ENCODE measurements at regions not wholly inside any gene's neighbourhood (a gene's known extent, or its start where the extent isn't known, plus 50 kb on each side); places are given as distances from the start of the nearest gene placed in this dataset.
"Not testable (repeated sequence)": the region's sequence is repeated elsewhere in the genome, so short reads cannot be mapped to it uniquely, and the experiment has no call there.

DNA sequence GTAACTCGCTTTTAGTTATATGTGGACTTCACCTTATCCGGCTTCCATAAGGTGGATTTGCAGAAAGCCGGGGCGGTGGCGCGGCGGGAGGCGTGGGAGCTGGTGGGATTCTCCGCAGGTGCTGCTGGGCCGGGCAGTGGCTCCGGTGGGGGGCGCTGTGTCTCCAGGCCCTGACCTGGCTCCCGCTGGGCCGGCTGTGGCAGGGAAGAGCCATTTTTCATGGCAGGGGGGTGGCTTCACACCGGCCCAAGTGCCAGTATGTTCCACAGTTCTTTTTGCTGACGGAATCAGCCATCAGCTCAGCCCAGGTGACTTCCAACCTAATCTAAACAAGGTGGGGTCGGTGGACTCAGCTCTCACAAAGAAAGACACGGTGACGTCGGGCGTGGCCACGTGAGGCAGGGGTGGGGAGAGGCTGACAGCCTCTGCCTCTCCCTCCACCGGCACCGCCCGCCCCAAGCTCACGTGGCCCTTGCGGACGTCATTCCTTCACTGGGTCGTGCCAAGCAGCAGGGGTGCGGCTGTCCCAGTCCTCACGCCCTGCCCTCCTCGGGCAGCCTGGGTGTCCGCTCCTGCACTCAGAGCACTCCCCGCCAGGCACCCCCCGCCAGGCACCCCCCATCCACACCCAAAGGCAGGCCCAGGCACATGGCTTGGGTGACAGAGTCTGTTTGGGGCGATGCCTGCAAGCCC, 4429.9 kb upstream of the TPTE start:
- H2AFZ ChIP-seq (ENCODE audit: low read length); BruUV-seq (replicated peaks); intact Hi-C loops (cut with micrococcal nuclease; ENCODE audit: unreplicated experiment); H3K4me2 ChIP-seq (ENCODE audit: low read depth, low read length); H3K4me1 ChIP-seq (ENCODE audit: insufficient read depth, low read length); H3K36me3 ChIP-seq (replicated peaks in 1 of 2; ENCODE audit: control insufficient read depth in 1 of 2, insufficient read depth in 2 of 2, low read length in 2 of 2); H3K9ac ChIP-seq (ENCODE audit: insufficient read depth, low read depth, low read length); H3K79me2 ChIP-seq (ENCODE audit: insufficient read depth, low read length); H3K27ac ChIP-seq (ENCODE audit: extremely low read length, insufficient read depth, low read length); in situ Hi-C loops (cut with HindIII; ENCODE audit: extremely low pct_ligation_motif_present, low pct_unique_long_range_greater_than_20kb); H3K27me3 ChIP-seq (ENCODE audit: control insufficient read depth in 1 of 2, insufficient read depth in 2 of 2, low read length in 2 of 2); H3K4me3 ChIP-seq (replicated peaks in 1 of 3; ENCODE audit: insufficient read depth in 1 of 3, low read depth in 2 of 3, low read length in 3 of 3); H4K20me1 ChIP-seq (ENCODE audit: insufficient read depth, low read length); CTCF ChIA-PET (ENCODE audit: low intra/inter-chr PET ratio, low total read pairs); ATAC-seq; FAIRE-seq; H3K9me3 ChIP-seq (ENCODE audit: low read length); POLR2A ChIA-PET; DNase-seq (ENCODE audit: low spot score): not testable (repeated sequence)
- WGBS (ENCODE audit: low lambda C conversion rate): no CpG with 5 or more reads among the region's 36 CpGs

DNA sequence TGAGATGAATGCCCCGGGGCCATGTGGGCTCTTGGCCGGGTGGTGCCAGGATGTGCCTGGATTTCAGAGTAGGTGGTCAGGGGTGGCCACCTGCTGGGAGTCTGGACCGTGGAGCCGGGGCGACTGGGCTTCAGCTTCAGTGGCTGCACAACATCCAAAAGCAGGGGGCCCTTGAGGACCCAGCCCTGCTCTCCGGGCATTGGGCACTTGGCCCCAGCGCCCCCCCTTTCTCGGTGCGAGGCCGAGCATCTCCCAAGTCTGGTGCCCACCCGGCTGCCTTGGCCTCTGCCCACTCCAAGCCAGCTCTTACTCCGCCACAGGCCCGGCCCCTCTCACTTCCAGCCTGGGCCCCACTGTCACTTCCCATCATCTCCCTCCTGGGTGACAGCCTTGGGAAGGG, 4429.0 kb upstream of the TPTE start:
- H3K27me3 ChIP-seq (ENCODE audit: control insufficient read depth in 1 of 2, insufficient read depth in 2 of 2, low read length in 2 of 2); H3K36me3 ChIP-seq (replicated peaks in 1 of 2; ENCODE audit: control insufficient read depth in 1 of 2, insufficient read depth in 2 of 2, low read length in 2 of 2); H2AFZ ChIP-seq (ENCODE audit: low read length); H3K4me3 ChIP-seq (replicated peaks in 1 of 3; ENCODE audit: insufficient read depth in 1 of 3, low read depth in 2 of 3, low read length in 3 of 3); H3K4me2 ChIP-seq (ENCODE audit: low read depth, low read length); H3K79me2 ChIP-seq (ENCODE audit: insufficient read depth, low read length); FAIRE-seq; BruUV-seq (replicated peaks); DNase-seq (ENCODE audit: low spot score); in situ Hi-C loops (cut with HindIII; ENCODE audit: extremely low pct_ligation_motif_present, low pct_unique_long_range_greater_than_20kb); H3K9ac ChIP-seq (ENCODE audit: insufficient read depth, low read depth, low read length); H3K4me1 ChIP-seq (ENCODE audit: insufficient read depth, low read length); H3K9me3 ChIP-seq (ENCODE audit: low read length); CTCF ChIA-PET (ENCODE audit: low intra/inter-chr PET ratio, low total read pairs); H3K27ac ChIP-seq (ENCODE audit: extremely low read length, insufficient read depth, low read length); intact Hi-C loops (cut with micrococcal nuclease; ENCODE audit: unreplicated experiment); POLR2A ChIA-PET; ATAC-seq; H4K20me1 ChIP-seq (ENCODE audit: insufficient read depth, low read length): not testable (repeated sequence)
- 95% methylated on average over 4 of the region's 13 CpGs for WGBS (ENCODE audit: low lambda C conversion rate)

DNA sequence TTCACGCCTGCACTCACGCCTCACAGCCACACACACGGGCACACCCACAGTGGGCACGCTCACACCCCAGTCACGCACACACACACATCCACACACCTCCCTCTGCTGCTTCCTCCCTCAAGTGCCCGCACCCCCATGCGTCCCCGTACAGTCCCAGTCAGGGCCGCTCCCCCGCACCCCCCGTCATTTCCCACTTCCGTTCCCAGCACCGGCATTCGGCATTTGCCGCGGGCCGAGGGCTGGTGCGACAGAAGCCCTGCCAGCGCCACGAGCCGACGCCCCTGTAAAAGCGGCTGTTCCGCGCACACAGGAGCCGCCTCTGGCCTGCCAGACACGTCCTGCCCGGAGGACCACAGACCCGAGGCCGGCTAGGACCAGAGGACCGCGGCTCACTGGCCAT, 4428.0 kb upstream of the TPTE start:
- CTCF ChIA-PET (ENCODE audit: low intra/inter-chr PET ratio, low total read pairs); DNase-seq (ENCODE audit: low spot score); in situ Hi-C loops (cut with HindIII; ENCODE audit: extremely low pct_ligation_motif_present, low pct_unique_long_range_greater_than_20kb); FAIRE-seq; ATAC-seq; H2AFZ ChIP-seq (ENCODE audit: low read length); BruUV-seq (replicated peaks); POLR2A ChIA-PET; H3K36me3 ChIP-seq (replicated peaks in 1 of 2; ENCODE audit: control insufficient read depth in 1 of 2, insufficient read depth in 2 of 2, low read length in 2 of 2); H3K4me2 ChIP-seq (ENCODE audit: low read depth, low read length); H3K79me2 ChIP-seq (ENCODE audit: insufficient read depth, low read length); H3K27ac ChIP-seq (ENCODE audit: extremely low read length, insufficient read depth, low read length); H3K9me3 ChIP-seq (ENCODE audit: low read length); H3K27me3 ChIP-seq (ENCODE audit: control insufficient read depth in 1 of 2, insufficient read depth in 2 of 2, low read length in 2 of 2); intact Hi-C loops (cut with micrococcal nuclease; ENCODE audit: unreplicated experiment); H4K20me1 ChIP-seq (ENCODE audit: insufficient read depth, low read length); H3K9ac ChIP-seq (ENCODE audit: insufficient read depth, low read depth, low read length); H3K4me3 ChIP-seq (replicated peaks in 1 of 3; ENCODE audit: insufficient read depth in 1 of 3, low read depth in 2 of 3, low read length in 3 of 3): not testable (repeated sequence)
- peaks cover 11% of the 10 kb centered on the region for H3K4me1 ChIP-seq (ENCODE audit: insufficient read depth, low read length)
- WGBS (ENCODE audit: low lambda C conversion rate): over 99% methylated on average over 13 of the region's 32 CpGs

DNA sequence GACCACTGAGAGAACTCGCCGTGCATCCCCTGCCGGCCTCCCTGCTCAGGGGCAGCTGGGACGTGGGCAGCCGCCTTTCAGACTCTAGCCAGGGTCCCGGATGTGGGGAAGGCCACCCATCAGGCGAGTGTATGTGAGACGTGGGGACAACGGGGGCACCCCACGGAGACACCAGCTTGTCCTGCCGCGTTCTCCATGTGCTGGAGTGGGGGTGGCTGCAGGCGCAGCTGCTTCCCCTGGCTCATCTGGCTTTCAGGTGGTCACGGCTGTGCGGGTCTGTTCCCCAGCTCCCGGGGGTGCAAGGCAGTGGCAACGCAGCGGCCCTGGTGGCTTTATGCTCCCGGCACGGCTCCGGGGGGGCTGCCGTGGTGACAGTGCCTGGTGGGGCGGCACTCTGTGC, 4427.5 kb upstream of the TPTE start:
- POLR2A ChIA-PET; DNase-seq (ENCODE audit: low spot score); H3K9ac ChIP-seq (ENCODE audit: insufficient read depth, low read depth, low read length); H3K4me2 ChIP-seq (ENCODE audit: low read depth, low read length); intact Hi-C loops (cut with micrococcal nuclease; ENCODE audit: unreplicated experiment); ATAC-seq; H3K79me2 ChIP-seq (ENCODE audit: insufficient read depth, low read length); in situ Hi-C loops (cut with HindIII; ENCODE audit: extremely low pct_ligation_motif_present, low pct_unique_long_range_greater_than_20kb); H3K27me3 ChIP-seq (ENCODE audit: control insufficient read depth in 1 of 2, insufficient read depth in 2 of 2, low read length in 2 of 2); H4K20me1 ChIP-seq (ENCODE audit: insufficient read depth, low read length); H3K4me3 ChIP-seq (replicated peaks in 1 of 3; ENCODE audit: insufficient read depth in 1 of 3, low read depth in 2 of 3, low read length in 3 of 3); H3K9me3 ChIP-seq (ENCODE audit: low read length); H3K36me3 ChIP-seq (replicated peaks in 1 of 2; ENCODE audit: control insufficient read depth in 1 of 2, insufficient read depth in 2 of 2, low read length in 2 of 2); H3K27ac ChIP-seq (ENCODE audit: extremely low read length, insufficient read depth, low read length); H2AFZ ChIP-seq (ENCODE audit: low read length); CTCF ChIA-PET (ENCODE audit: low intra/inter-chr PET ratio, low total read pairs); FAIRE-seq; BruUV-seq (replicated peaks): not testable (repeated sequence)
- H3K4me1 ChIP-seq (ENCODE audit: insufficient read depth, low read length): peaks cover 16% of the 10 kb centered on the region
- WGBS (ENCODE audit: low lambda C conversion rate): no CpG with 5 or more reads among the region's 23 CpGs
